ENCODE measurements at regions not wholly inside any gene's neighbourhood (a gene's known extent, or its start where the extent isn't known, plus 50 kb on each side); places are given as distances from the start of the nearest gene placed in this dataset.
"Not testable (repeated sequence)": the region's sequence is repeated elsewhere in the genome, so short reads cannot be mapped to it uniquely, and the experiment has no call there.

DNA sequence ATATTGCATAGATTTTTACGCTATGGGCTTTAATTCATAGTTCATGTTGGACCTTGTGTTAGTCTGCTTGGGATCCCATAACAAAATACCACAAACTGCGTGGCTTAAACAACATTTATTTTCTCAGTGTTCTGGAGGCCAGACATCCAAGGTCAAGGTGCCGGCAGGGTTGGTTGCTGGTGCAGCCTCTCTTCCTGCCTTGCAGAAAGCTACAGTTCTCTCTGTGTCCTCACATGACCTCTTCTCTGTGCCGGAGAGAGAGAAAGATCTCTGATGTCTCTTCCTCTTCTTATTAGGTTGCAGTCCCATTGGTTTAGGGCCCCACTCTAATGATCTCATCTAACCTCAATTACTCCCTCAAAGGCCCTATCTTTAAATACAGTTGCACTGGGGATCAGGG is 170.5 kb downstream of the IPO8 start:
- TF ChIP-seq, protein P1, sequence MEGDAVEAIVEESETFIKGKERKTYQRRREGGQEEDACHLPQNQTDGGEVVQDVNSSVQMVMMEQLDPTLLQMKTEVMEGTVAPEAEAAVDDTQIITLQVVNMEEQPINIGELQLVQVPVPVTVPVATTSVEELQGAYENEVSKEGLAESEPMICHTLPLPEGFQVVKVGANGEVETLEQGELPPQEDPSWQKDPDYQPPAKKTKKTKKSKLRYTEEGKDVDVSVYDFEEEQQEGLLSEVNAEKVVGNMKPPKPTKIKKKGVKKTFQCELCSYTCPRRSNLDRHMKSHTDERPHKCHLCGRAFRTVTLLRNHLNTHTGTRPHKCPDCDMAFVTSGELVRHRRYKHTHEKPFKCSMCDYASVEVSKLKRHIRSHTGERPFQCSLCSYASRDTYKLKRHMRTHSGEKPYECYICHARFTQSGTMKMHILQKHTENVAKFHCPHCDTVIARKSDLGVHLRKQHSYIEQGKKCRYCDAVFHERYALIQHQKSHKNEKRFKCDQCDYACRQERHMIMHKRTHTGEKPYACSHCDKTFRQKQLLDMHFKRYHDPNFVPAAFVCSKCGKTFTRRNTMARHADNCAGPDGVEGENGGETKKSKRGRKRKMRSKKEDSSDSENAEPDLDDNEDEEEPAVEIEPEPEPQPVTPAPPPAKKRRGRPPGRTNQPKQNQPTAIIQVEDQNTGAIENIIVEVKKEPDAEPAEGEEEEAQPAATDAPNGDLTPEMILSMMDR (IDR thresholded peaks at IDR 0.05; ENCODE audit: low read depth, low read length): no peak
- DNase-seq (ENCODE audit: extremely low read depth, low read depth): no peak

DNA sequence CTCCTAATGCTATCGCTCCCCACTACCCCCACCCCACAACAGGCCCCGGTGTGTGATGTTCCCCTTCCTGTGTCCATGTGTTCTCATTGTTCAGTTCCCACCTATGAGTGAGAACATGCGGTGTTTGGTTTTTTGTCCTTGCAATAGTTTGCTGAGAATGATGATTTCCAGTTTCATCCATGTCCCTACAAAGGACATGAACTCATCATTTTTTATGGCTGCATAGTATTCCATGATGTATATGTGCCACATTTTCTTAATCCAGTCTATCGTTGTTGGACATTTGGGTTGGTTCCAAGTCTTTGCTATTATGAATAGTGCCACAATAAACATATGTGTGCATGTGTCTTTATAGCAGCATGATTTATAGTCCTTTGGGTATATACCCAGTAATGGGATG is 175.4 kb downstream of the IPO8 start:
- not testable (repeated sequence) for DNase-seq (ENCODE audit: extremely low read depth, low read depth)

DNA sequence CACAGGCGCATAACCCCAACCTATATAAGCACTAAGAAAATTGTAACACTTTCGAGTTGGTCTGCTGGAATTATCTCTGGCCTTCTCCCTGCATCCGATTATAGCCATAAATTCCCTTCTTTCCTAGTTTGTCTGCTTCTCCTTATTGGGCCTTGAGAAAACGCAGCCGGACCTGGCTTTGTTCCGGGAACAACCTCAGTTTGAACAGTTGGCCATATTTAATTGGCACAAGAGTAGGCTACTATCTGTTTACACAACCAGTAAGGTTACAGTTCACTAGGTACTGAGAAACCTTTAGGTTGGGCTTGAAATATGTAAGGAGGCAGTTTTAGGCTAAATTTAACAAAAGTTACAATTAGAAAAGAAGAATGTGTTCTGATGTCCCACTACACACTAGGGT is 176.1 kb downstream of the IPO8 start:
- TF ChIP-seq, protein P1 (IDR thresholded peaks at IDR 0.05; ENCODE audit: low read depth, low read length): no peak
- DNase-seq (ENCODE audit: extremely low read depth, low read depth): no peak

DNA sequence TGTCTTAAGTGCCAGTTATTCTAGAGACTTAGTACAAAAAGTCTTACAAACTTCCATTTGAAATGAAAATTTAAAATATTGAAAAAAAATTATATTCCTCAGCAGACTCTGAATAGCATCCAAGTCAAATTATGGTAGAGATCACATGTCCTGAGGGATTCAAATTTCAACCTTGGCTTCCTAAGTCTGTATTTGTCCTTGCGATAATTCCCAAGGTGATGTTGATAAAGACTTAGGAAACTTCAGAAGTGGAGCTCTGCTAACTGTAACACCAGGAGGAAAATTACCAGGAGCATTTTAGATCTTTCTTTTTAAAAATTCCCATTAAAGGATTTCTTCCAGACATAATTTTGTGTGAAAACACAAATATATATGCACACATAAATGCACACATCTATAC is 178.3 kb downstream of the IPO8 start:
- no peak for DNase-seq (ENCODE audit: extremely low read depth, low read depth)
- TF ChIP-seq, protein P1 (IDR thresholded peaks at IDR 0.05; ENCODE audit: low read depth, low read length): no peak

DNA sequence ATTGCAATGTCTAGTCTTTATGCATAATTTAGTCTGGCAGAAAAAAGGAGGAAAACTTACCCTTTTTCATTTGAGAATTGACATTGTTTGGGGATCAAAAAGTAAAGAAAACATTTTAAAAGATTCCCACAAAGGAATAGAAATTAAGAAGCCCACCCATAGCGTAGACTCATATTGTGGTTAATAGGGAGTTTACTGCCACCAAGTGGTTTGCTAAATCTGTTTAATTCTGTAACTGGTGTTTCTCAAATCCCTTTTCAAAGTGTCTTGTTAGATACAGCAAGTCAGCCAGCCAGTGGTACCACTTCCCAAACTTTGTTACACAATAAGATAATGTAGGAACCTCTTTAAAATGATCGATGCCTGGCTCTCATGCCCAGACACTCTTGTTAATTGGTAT is 180.3 kb downstream of the IPO8 start:
- DNase-seq (ENCODE audit: extremely low read depth, low read depth): no peak
- TF ChIP-seq, protein P1 (IDR thresholded peaks at IDR 0.05; ENCODE audit: low read depth, low read length): no peak; the same call in 1 of the 2 replicates

DNA sequence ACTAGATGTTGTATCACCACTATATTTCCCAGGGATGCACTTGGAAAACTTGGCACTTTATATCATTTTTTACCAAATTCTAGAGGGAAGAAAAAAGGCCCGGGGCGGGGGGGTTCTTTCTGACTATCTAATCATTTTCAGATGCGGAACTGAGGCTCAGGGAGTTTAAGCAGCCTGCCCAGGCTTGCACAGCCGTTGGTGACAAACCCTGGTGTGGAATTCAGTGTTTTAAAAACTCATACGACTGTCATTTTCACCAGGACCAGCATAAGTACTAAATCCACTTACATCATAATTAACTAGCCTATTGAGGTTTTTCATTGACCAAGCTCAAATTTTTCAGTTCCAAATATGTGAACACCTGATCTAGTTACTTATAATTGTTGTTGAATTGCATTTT is 181.0 kb downstream of the IPO8 start:
- DNase-seq (ENCODE audit: extremely low read depth, low read depth): no peak
- TF ChIP-seq, protein P1 (IDR thresholded peaks at IDR 0.05; ENCODE audit: low read depth, low read length): no peak

DNA sequence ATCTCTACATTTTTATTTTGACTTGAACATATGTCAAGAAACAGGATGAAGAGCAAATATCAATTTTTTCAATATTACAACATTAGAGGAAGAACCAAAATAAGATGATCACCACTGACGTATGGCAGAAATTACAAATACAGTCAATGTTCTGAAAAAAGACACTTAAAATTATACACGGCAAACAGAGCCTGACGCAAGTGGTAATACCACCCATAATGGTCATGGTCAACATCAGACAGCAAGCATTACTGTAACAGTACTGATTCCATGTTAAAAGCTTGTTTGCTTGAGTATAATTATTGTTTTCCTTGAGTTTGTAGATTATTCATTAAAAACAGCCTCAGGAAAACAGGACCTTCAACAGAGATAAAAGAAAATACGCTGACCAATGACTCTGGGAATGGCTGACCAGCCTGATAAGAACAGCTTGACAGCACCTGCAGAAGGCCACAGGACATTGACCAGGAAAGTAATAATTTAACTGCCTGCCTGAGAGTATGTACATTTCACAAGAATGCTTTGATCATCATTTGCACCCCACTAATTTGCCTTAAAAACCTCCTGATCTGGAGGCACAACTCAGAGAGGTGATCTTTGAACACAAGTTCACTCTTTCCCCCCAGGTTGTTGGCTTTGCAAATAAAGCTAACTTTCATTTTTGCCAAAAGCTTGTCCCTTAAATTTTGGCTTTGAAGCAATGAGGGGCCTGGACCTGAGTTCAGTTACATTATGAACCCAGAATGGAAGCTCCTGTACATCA is 187.3 kb downstream of the IPO8 start:
- no peak for DNase-seq (ENCODE audit: extremely low read depth, low read depth)
- TF ChIP-seq, protein P1 (IDR thresholded peaks at IDR 0.05; ENCODE audit: low read depth, low read length): no peak

DNA sequence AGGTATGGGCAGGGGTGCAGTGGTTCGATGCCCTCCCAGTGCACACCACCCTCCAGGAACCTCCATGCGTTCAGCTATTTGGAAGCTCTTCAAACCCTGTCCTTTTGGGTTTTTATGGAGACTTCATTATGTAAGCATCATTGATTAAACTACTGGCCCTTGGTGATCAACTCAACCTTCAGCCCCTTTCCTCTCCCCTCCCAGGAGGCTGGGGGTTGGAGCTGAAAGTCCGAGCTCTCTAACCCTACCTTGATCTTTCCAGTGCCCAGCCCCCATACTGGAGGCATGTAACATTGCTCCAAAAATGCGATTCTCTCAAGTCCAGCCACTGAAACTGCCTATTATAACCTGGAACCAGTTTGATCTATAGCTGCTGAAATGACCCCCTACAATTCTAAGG is 188.1 kb downstream of the IPO8 start:
- TF ChIP-seq, protein P1 (IDR thresholded peaks at IDR 0.05; ENCODE audit: low read depth, low read length): no peak
- DNase-seq (ENCODE audit: extremely low read depth, low read depth): no peak

Data from AG09319 (cell line).